ENCODE measurements at regions not wholly inside any gene's neighbourhood (a gene's known extent, or its start where the extent isn't known, plus 50 kb on each side); places are given as distances from the start of the nearest gene placed in this dataset.

GRCh38 chr7:49287653-49288052, 363.3 kb downstream of the CDC14C start:
- TF ChIP-seq EZH2 (IDR thresholded peaks at IDR 0.05) (no peak), FOXP2 (optimal IDR thresholded peaks at IDR 0.05; ENCODE audit: control extremely low read depth, extremely low read length, insufficient read depth) (no peak), POLR2AphosphoS5 (IDR thresholded peaks at IDR 0.05; ENCODE audit: borderline replicate concordance, low read depth, low read length) (no peak)
